GM21360 (cell line): ENCODE measurements at regions not wholly inside any gene's neighbourhood (a gene's known extent, or its start where the extent isn't known, plus 50 kb on each side); places are given as distances from the start of the nearest gene placed in this dataset.
"Not testable (repeated sequence)": the region's sequence is repeated elsewhere in the genome, so short reads cannot be mapped to it uniquely, and the experiment has no call there.

Experiments
- ATAC-seq: cut with Tn5 transposase; IDR thresholded peaks from one replicate; pipeline ENCODE4 v1.9.1; 2021; ENCODE audit warnings: mild to moderate bottlenecking, moderate library complexity; ENCODE audit not compliant: unreplicated experiment

DNA sequence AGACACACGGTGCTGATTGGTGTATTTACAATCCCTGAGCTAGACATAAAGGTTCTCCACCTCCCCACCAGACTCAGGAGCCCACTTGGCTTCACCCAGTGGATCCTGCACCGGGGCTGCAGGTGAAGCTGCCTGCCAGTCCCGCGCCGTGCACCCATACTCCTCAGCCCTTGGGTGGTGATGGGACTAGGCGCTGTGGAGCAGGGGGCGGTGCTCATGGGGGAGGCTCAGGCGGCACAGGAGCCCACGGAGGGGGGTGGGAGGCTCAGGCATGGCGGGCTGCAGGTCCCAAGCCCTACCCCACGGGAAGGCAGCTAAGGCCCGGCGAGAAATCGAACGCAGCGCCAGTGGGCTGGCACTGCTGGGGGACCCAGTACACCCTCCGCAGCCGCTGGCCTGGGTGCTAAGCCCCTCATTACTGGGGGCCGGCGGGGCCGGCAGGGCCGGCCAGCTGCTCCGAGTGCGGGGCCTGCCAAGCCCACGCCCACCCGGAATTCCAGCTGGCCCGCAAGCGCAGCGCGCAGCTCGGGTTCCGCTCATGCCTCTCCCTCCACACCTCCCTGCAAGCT, 1447.2 kb downstream of the RAPGEF2 start:
- not testable (repeated sequence) for ATAC-seq

DNA sequence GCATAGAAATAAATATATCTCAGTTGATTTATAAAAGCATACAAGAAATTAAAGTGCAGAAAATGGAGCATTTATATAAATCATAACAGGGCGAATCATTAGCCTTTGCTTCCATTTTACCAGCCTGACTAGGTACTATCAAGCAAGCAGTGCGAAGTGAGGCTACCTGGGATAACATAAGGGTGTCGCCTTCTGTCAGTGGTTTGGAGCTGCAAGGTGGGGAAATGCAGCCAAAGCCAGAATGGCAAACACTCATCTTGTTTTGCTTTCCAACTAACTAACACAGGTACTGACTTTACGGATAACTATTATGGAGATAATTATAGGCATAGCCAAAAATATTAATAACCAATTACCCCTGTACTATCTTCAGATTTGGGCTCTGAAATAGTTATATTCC, 1459.8 kb downstream of the RAPGEF2 start:
- ATAC-seq: no peak

- no peak for ATAC-seq
Measured at GRCh38 chr4:160563552-160564282, 1460.8 kb downstream of the RAPGEF2 start.

DNA sequence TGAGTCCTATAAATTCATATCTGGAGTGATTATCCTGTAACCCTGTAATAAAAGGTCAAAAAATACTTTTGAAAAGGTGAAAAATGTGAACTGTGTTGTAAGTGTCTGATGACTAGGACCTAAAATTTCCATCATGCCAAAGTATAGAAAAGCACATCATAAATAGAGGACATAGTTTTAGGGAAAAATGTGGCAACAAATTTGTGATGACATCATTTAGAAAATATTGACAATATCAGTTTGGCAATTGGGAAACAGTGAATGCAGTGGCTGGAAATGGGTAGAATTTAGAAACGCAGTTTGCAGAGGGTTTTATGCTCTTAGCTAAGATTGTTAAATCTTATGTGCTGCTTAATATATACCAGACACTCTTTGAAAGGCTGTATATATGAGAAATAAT, 1464.8 kb downstream of the RAPGEF2 start:
- ATAC-seq: no peak

DNA sequence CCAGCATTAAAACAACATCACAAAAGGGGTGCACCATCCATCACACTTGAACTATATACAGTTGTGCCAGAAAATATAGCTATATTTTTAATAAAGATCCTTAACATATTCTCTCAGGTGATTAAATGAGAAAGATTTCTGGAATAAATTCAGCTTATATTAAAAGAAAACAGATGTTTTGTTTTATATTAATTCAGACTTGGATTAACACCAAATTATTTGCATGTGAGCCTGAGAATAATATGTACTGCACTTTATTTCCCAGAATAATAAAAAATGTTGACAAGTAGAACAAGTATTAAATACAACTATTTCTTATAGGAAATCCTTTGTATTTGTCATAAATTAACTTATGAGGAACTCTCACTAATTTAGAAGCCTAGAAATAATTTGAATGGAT, 1467.4 kb downstream of the RAPGEF2 start:
- ATAC-seq: no peak

DNA sequence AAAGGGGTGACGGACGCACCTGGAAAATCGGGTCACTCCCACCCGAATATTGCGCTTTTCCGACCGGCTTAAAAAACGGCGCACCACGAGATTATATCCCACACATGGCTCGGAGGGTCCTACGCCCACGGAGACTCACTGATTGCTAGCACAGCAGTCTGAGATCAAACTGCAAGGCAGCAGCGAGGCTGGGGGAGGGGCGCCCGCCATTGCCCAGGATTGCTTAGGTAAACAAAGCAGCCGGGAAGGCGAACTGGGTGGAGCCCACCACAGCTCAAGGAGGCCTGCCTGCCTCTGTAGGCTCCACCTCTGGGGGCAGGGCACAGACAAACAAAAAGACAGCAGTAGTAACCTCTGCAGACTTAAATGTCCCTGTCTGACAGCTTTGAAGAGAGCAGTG, 1471.4 kb downstream of the RAPGEF2 start:
- not testable (repeated sequence) for ATAC-seq

- ATAC-seq: no peak
Measured at GRCh38 chr4:160580581-160580980, 1477.7 kb downstream of the RAPGEF2 start.

- no peak for ATAC-seq
Measured at GRCh38 chr4:160592258-160592657, 1489.4 kb downstream of the RAPGEF2 start.

- ATAC-seq: no peak
Measured at GRCh38 chr4:160595646-160596045, 1492.8 kb downstream of the RAPGEF2 start.

DNA sequence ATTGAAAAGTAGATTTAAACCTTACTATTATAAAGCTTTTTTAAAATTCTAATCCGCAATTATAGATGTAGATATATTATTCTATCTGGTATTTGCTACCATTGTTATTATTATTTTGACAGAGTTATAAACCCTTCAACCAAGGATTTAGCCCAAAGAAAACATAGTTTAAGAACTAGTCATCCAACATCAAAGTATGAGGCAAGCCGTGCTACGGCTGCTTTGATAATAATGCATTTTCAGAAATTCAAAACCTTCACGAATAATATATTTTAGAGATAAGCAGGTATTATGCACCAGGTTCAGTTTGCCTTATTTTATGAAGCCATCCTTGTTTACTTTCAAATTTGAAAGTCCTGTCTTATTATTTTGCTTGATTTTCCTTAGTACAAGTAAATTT, 1501.7 kb downstream of the RAPGEF2 start:
- ATAC-seq: no peak

- ATAC-seq: no peak
Measured at GRCh38 chr4:160611181-160611580, 1508.3 kb downstream of the RAPGEF2 start.

- no peak for ATAC-seq
Measured at GRCh38 chr4:160631044-160631443, 1528.2 kb downstream of the RAPGEF2 start.

- ATAC-seq: no peak
Measured at GRCh38 chr4:160652790-160653189, 1511.0 kb downstream of the FSTL5 start.

- ATAC-seq: no peak
Measured at GRCh38 chr4:160675550-160675949, 1488.2 kb downstream of the FSTL5 start.

DNA sequence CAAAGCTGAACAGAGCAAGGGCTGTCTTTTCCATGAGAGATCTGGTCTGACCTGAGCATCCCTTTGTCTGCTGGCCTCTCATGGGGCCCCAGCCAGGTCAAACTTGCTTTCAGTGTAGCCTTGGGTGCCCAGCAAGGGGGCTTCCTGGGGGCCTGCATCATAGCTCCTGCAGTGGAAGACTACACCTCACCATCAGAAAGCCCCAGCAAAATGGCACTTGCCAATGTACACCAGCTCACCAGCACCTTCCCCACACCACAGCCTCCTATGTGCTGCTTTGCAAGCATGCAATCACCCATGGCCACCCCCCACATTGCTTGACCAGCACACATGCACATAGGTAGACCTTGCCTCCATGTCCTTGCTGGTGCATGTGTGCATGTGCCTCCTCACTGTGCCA, 1478.1 kb downstream of the FSTL5 start:
- ATAC-seq: no peak

GRCh38 chr4:160701671-160702070, 1462.1 kb downstream of the FSTL5 start:
- no peak for ATAC-seq

DNA sequence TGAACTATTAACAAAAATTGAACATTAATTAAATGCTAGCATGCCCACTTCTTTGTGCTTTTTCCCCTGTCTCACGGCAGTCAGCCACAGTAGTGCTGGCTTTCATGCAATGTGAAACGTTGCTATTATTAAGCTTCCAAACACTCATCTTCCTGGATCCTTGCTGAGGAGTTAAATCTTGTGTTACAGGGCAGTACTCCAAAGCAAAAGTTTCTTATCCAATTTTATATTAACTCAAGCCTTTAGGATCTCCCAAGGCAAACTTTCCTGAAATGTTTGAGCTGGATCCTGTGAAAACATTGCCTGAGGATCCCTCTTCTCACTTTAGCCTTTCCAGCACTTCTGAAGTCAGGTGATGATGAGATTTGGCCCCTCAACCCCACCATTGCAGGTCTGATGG, 1454.8 kb downstream of the FSTL5 start:
- no peak for ATAC-seq

DNA sequence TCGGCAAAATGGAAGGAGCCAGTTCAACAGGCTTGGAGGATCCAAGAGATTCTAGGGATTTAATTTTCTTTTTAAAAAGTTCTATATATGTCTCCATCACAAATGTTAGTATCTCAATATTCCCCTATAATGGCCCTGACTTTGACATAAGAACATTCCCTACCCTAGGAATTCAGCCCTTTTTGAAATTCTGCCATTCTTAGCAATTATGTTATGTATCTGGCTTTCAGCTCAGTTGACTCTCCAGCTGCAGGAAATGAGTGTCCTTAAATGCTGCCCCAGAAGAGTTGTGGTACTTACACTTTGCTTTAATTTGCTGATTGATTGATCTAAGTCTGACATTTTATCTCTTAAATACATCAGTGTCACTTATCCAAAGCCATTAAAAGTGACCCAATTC, 1454.3 kb downstream of the FSTL5 start:
- no peak for ATAC-seq

- ATAC-seq: no peak
Measured at GRCh38 chr4:160716551-160716950, 1447.2 kb downstream of the FSTL5 start.

DNA sequence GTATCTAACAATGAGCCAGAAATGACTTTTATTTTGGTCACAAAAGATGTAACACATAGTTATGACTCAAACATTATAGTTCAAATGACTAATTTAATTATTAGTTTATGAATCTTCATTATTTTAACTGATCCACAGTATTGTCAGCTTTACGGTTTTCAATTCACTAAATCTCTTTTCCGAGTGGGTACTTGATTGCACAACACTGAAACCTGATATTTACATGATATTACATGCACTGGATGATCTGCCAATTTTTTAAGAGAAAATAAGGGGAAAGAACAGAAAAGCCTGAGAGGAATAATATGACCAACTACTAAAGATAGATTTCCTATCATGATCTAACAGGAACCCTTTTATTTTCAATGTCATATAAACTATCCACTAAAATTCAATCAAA, 1446.0 kb downstream of the FSTL5 start:
- no peak for ATAC-seq

GRCh38 chr4:160724063-160724462, 1439.7 kb downstream of the FSTL5 start:
- ATAC-seq: no peak

DNA sequence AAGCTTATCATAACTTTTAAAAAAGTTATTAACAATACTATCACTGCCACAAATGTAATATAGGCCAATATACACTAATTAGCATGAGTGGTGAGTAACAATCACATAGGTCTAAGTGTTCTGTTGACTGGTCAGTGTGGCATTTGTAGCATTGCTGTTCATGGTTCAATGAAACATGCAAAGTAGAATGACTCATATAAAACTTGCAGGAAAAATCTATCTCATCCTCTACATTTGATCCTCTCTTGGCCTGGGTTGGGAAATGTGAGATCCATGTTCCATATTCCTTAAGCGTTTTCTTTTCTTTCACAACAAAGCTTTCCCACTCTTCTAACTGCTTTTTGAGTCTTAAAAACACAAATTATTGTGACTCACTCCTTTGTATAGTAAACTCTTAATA, 1418.7 kb downstream of the FSTL5 start:
- ATAC-seq: no peak

DNA sequence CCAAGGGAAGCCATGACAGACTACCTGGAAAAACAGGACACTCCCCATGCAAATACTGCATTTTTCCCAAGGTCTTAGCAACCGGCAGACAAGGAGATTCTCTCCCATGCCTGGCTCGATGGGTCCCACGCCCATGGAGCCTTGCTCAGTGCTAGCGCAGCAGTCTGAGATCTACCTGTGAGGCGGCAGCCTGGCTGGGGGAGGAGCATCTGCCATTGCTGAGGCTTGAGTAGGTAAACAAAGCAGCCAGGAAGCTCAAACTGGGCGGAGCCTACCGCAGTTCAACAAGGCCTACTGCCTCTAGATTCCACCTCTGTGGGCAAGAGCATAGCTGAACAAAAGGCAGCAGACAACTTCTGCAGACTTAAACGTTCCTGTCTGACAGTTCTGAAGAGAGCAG, 1417.2 kb downstream of the FSTL5 start:
- ATAC-seq: not testable (repeated sequence)
